CD8-positive, alpha-beta memory T cell (primary cell): ENCODE measurements at regions not wholly inside any gene's neighbourhood (a gene's known extent, or its start where the extent isn't known, plus 50 kb on each side); places are given as distances from the start of the nearest gene placed in this dataset.

Experiments used
- CTCF ChIA-PET: fragments of 350-600 bp; sonication (Branson Sonifier 250); formaldehyde crosslinking; loops from one replicate; lab custom pipeline; 2021; ENCODE audit warnings: antibody characterized with exemption; lab: Charles Lee
- POLR2A ChIA-PET: fragments of 350-600 bp; sonication (Branson Sonifier 250); formaldehyde crosslinking; loops from one replicate; lab custom pipeline; 2021; ENCODE audit warnings: antibody characterized with exemption; lab: Charles Lee
- DNase-seq, 5 donors: peaks; one replicate each; pipeline versions ENCODE4 v3.0.0 to v3.0.0-alpha.2; 2020 to 2022; ENCODE audit warnings: mixed read lengths in 1 of 5
- H3K27ac ChIP-seq: one replicate; pipeline ENCODE4 v1.7.0; 2013; ENCODE audit warnings: low read depth, mild to moderate bottlenecking, low read length, moderate library complexity
- H3K27me3 ChIP-seq: 2 replicates; pipeline ENCODE4 v1.7.0; 2013; ENCODE audit warnings: low read length, mild to moderate bottlenecking; ENCODE audit not compliant: insufficient read depth, poor library complexity, severe bottlenecking
- H3K36me3 ChIP-seq: 2 replicates; pipeline ENCODE4 v1.7.0; 2013; ENCODE audit warnings: mild to moderate bottlenecking, low read length, moderate library complexity; ENCODE audit not compliant: insufficient read depth
- H3K4me1 ChIP-seq: 2 replicates; pipeline ENCODE4 v1.7.0; 2013; ENCODE audit warnings: mild to moderate bottlenecking, low read length, moderate library complexity; ENCODE audit not compliant: insufficient read depth
- H3K4me3 ChIP-seq: 2 replicates; pipeline ENCODE4 v1.7.0; 2013; ENCODE audit warnings: mild to moderate bottlenecking, low read length
- H3K9me3 ChIP-seq: 2 replicates; pipeline ENCODE4 v1.7.0; 2013; ENCODE audit warnings: mild to moderate bottlenecking, low read length
- H3K27ac Mint-ChIP-seq, 8 donors: one replicate each; pipeline ENCODE4 v1.8.0; 2020 to 2021; ENCODE audit warnings: mixed read lengths in 8 of 8, mild to moderate bottlenecking in 6 of 8, inconsistent platforms in 3 of 8, moderate library complexity in 3 of 8
- H3K27me3 Mint-ChIP-seq, 2 donors: one replicate each; pipeline ENCODE4 v1.8.0; 2020 to 2021; ENCODE audit warnings: mixed read lengths in 2 of 2, mild to moderate bottlenecking in 1 of 2, moderate library complexity in 1 of 2
- H3K36me3 Mint-ChIP-seq, 3 donors: one replicate each; pipeline ENCODE4 v1.8.0; 2020 to 2021; ENCODE audit warnings: mixed read lengths in 3 of 3, inconsistent platforms in 1 of 3, mild to moderate bottlenecking in 1 of 3
- H3K4me1 Mint-ChIP-seq, 3 donors: one replicate each; pipeline ENCODE4 v1.8.0; 2020 to 2021; ENCODE audit warnings: mixed read lengths in 3 of 3, inconsistent platforms in 1 of 3, mild to moderate bottlenecking in 1 of 3
- H3K4me3 Mint-ChIP-seq, 7 donors: one replicate each; pipeline ENCODE4 v1.8.0; 2020 to 2021; ENCODE audit warnings: mixed read lengths in 7 of 7, mild to moderate bottlenecking in 6 of 7, moderate library complexity in 4 of 7, inconsistent platforms in 2 of 7
- H3K9me3 Mint-ChIP-seq, 5 donors: one replicate each; pipeline ENCODE4 v1.8.0; 2020 to 2022; ENCODE audit warnings: mixed read lengths in 5 of 5, mild to moderate bottlenecking in 3 of 5, moderate library complexity in 2 of 5, inconsistent platforms in 1 of 5

DNA sequence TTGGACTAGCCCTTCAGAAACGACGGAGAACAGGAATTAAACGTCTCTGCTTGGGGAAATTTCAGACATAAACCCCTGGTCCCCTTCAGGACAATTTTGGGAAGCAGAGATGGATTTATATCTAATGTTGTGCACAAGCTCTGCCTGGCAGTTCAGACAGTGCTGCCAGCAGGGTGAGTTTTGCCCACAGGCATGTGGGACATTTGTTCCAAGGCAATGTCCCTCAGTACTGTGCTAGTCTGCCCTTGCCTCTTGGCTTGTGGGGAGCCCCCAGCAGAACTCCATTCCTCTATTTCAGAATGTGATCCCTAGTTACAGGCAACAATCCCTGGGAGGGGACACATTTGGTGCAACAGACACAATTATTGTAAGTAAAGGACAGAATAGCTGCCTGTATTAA is 76.5 kb upstream of the GPR12 start:
- POLR2A ChIA-PET: no interaction called here
- CTCF ChIA-PET: no interaction called here
- H3K27ac ChIP-seq: no peak overlapping the region
- DNase-seq: no peak
- H3K27me3 ChIP-seq: no peaks in the 10 kb centered on the region
- H3K36me3 Mint-ChIP-seq: no peaks in the 10 kb centered on the region
- H3K4me3 Mint-ChIP-seq: no peak overlapping the region
- H3K36me3 ChIP-seq: no peaks in the 10 kb centered on the region
- H3K27me3 Mint-ChIP-seq: peaks cover 20 to 63% of the 10 kb centered on the region in 2 donors
- no peaks in the 10 kb centered on the region for H3K4me1 Mint-ChIP-seq
- H3K27ac Mint-ChIP-seq: no peak overlapping the region
- H3K9me3 ChIP-seq: no peaks in the 10 kb centered on the region
- H3K4me3 ChIP-seq: no peak overlapping the region
- H3K9me3 Mint-ChIP-seq: no peaks in the 10 kb centered on the region
- no peaks in the 10 kb centered on the region for H3K4me1 ChIP-seq

- DNase-seq: no peak
- no peak overlapping the region for H3K4me3 Mint-ChIP-seq
- no peaks in the 10 kb centered on the region for H3K9me3 Mint-ChIP-seq
- no peaks in the 10 kb centered on the region for H3K36me3 Mint-ChIP-seq
- POLR2A ChIA-PET: no interaction called here
- no peaks in the 10 kb centered on the region for H3K4me1 Mint-ChIP-seq
- H3K4me1 ChIP-seq: no peaks in the 10 kb centered on the region
- H3K36me3 ChIP-seq: no peaks in the 10 kb centered on the region
- CTCF ChIA-PET: no interaction called here
- no peak overlapping the region for H3K27ac ChIP-seq
- no peak overlapping the region for H3K4me3 ChIP-seq
- H3K27me3 Mint-ChIP-seq: peaks cover 20 to 62% of the 10 kb centered on the region in 2 donors
- no peaks in the 10 kb centered on the region for H3K27me3 ChIP-seq
- no peak overlapping the region for H3K27ac Mint-ChIP-seq
- H3K9me3 ChIP-seq: no peaks in the 10 kb centered on the region
Measured at GRCh38 chr13:26836626-26837025, 76.0 kb upstream of the GPR12 start.

DNA sequence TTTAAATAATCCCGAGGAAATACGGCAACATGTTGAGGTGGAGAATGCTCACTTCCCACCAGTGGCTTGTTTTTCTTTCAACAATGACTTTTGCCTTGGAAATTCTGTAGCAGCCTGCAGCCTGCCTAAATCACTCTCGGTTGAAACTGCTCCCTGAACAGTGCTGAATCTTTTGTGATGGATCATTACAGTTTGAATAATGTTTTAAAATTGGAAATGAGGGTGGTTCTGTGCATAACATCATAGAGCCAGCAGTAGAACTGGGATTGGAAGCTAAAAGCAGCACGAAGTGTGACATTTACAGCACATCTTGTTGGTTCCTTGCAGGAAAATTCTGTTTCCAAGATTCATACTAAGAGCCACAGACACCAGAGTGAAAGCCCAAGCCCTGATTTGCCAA is 74.1 kb upstream of the GPR12 start:
- Histone ChIP-seq H3K9me3 (no peaks in the 10 kb centered on the region), H3K27ac (no peak overlapping the region), H3K27me3 (no peaks in the 10 kb centered on the region), H3K4me1 (no peaks in the 10 kb centered on the region), H3K36me3 (no peaks in the 10 kb centered on the region), H3K4me3 (no peak overlapping the region)
- DNase-seq: no peak
- Mint-ChIP-seq H3K4me3 (no peak overlapping the region), H3K9me3 (no peaks in the 10 kb centered on the region), H3K27ac (no peak overlapping the region), H3K4me1 (no peaks in the 10 kb centered on the region), H3K27me3 (peaks cover 14 to 55% of the 10 kb centered on the region in 2 donors), H3K36me3 (no peaks in the 10 kb centered on the region)
- POLR2A ChIA-PET: no interaction called here
- CTCF ChIA-PET: no interaction called here

DNA sequence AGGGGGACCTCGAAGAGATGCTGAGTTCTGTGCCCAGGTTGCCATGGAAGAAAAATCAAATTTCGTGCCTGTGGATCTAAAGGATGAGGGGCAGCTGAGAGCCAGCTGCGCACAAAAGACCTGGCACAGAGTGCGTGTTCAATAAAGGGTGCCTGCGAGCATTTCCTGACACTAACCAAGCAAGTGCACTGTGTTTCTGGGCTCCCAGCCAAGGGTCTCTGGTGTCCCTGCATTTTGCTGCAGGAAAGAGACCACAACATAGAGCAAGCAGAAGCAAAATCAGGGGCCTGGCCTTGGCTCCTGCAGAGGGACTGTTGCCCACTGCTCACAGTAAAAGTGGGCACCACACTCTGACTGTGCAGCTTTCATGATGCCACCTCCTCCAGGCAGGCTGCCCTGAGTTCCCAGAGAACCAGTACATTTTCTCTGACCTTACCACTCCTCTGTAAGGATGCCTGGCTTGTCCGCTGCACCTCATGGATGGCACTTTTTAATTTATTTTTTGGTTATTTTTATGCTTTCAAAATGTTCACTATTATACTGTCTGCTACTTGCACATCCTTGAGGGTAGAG is 70.8 kb upstream of the GPR12 start:
- ChIA-PET CTCF (no interaction called here), POLR2A (no interaction called here)
- Mint-ChIP-seq H3K36me3 (no peaks in the 10 kb centered on the region), H3K27me3 (peaks cover 11 to 35% of the 10 kb centered on the region in 2 donors), H3K4me3 (no peak overlapping the region), H3K4me1 (no peaks in the 10 kb centered on the region), H3K27ac (no peak overlapping the region), H3K9me3 (no peaks in the 10 kb centered on the region)
- Histone ChIP-seq H3K4me1 (no peaks in the 10 kb centered on the region), H3K27ac (no peak overlapping the region), H3K36me3 (no peaks in the 10 kb centered on the region), H3K27me3 (no peaks in the 10 kb centered on the region), H3K9me3 (no peaks in the 10 kb centered on the region), H3K4me3 (no peak overlapping the region)
- no peak for DNase-seq

DNA sequence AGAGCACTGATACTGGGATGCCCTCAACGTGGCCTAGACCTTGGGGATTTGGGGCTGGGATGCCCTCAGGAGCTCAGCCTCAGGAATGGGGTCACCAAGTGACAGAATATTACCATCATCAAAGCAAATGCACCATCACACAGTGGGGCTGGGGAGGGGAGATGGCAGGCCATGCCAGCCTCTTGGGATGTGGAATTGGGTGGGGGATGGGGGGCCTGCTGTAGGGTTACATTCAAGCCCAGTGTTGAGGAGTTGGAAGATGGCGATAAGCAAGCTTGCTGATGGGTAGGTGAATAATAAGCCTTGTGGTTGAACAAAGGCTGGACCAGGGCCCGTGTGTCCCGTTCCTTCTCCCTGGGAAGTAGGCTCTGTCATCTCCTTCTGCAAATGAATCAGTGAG is 69.1 kb upstream of the GPR12 start:
- Mint-ChIP-seq H3K9me3 (no peaks in the 10 kb centered on the region), H3K4me3 (no peak overlapping the region), H3K27ac (no peak overlapping the region), H3K36me3 (no peaks in the 10 kb centered on the region), H3K4me1 (no peaks in the 10 kb centered on the region), H3K27me3 (peaks cover 7 to 23% of the 10 kb centered on the region in 2 donors)
- Histone ChIP-seq H3K27me3 (no peaks in the 10 kb centered on the region), H3K9me3 (no peaks in the 10 kb centered on the region), H3K27ac (no peak overlapping the region), H3K36me3 (no peaks in the 10 kb centered on the region), H3K4me1 (no peaks in the 10 kb centered on the region), H3K4me3 (no peak overlapping the region)
- CTCF ChIA-PET: no interaction called here
- DNase-seq: no peak
- POLR2A ChIA-PET: no interaction called here

DNA sequence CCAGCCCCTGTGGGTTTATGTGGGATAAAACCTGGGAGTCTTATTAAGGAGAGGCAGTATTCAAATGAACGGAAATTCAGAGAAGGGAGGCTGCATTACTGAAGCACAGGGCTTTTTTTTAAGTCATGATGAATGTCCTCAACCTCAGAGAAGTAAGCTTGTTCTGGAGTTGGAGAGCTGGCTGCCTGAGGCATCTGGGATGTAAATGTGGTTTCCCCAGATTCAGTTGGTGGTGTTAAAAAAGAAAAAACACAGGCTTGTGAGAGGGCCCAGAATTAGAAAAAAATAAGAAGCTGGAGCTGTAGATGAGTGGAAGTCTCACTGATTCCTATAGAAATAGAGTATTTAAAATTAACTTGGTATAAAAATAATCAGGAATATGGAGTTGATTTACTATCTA is 64.0 kb upstream of the GPR12 start:
- H3K9me3 ChIP-seq: no peaks in the 10 kb centered on the region
- Mint-ChIP-seq H3K27me3 (peaks cover 3% of the 10 kb centered on the region in 2 donors), H3K4me1 (no peaks in the 10 kb centered on the region)

GRCh38 chr13:26822146-26822545 is 61.6 kb upstream of the GPR12 start:
- DNase-seq: no peak
- Mint-ChIP-seq H3K27ac (no peak overlapping the region), H3K27me3 (peaks cover 3% of the 10 kb centered on the region in 2 donors), H3K4me1 (no peaks in the 10 kb centered on the region), H3K4me3 (no peak overlapping the region), H3K36me3 (no peaks in the 10 kb centered on the region), H3K9me3 (no peaks in the 10 kb centered on the region)
- Histone ChIP-seq H3K27me3 (no peaks in the 10 kb centered on the region), H3K27ac (no peak overlapping the region), H3K4me3 (no peak overlapping the region), H3K9me3 (no peaks in the 10 kb centered on the region), H3K36me3 (no peaks in the 10 kb centered on the region), H3K4me1 (no peaks in the 10 kb centered on the region)
- ChIA-PET CTCF (no interaction called here), POLR2A (no interaction called here)

More for the DNA sequence above, 64.0 kb upstream of the GPR12 start:
- Histone ChIP-seq H3K27ac (no peak overlapping the region), H3K4me3 (no peak overlapping the region), H3K36me3 (no peaks in the 10 kb centered on the region), H3K4me1 (no peaks in the 10 kb centered on the region), H3K27me3 (no peaks in the 10 kb centered on the region)
- Mint-ChIP-seq H3K9me3 (no peaks in the 10 kb centered on the region), H3K4me3 (no peak overlapping the region), H3K27ac (peak overlapping the region in 2 of 8 donors; percentile 48 to 80), H3K36me3 (no peaks in the 10 kb centered on the region)
- DNase-seq: no peak
- POLR2A ChIA-PET: no interaction called here
- CTCF ChIA-PET: no interaction called here

- H3K4me1 Mint-ChIP-seq: no peaks in the 10 kb centered on the region
- no peaks in the 10 kb centered on the region for H3K4me1 ChIP-seq
- H3K9me3 ChIP-seq: no peaks in the 10 kb centered on the region
- H3K9me3 Mint-ChIP-seq: no peaks in the 10 kb centered on the region
- no peak overlapping the region for H3K4me3 ChIP-seq
- H3K27ac Mint-ChIP-seq: no peak overlapping the region
- no peak overlapping the region for H3K27ac ChIP-seq
- H3K4me3 Mint-ChIP-seq: no peak overlapping the region
- no peaks in the 10 kb centered on the region for H3K36me3 ChIP-seq
- no peaks in the 10 kb centered on the region for H3K27me3 ChIP-seq
- H3K36me3 Mint-ChIP-seq: no peaks in the 10 kb centered on the region
- DNase-seq: no peak
- peaks cover 3 to 5% of the 10 kb centered on the region in 2 donors for H3K27me3 Mint-ChIP-seq
- ChIA-PET CTCF (no interaction called here), POLR2A (no interaction called here)
Measured at GRCh38 chr13:26821672-26822071, 61.1 kb upstream of the GPR12 start.

DNA sequence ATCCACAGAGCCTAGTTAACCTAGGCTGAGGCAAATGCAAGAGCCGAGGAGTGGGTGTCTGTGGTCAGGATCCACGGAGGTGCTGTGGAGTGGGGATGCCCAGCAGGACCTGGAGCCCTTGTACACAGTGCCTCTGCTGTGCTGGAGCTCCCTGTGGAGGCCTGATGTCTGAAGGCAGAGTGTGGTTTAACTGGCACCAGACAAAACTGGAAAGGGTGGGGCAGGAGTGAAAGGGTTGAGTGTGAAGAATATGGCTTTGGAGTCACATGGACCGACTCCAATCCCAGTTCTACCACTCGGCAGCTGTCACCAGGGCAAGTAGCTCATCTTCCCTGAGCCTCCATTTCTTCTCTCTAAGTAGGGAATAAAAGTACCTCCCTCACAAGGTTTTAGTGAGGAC is 60.3 kb upstream of the GPR12 start:
- Mint-ChIP-seq H3K9me3 (no peaks in the 10 kb centered on the region), H3K4me1 (no peaks in the 10 kb centered on the region), H3K4me3 (no peak overlapping the region), H3K27me3 (peaks cover 3 to 4% of the 10 kb centered on the region in 2 donors), H3K36me3 (no peaks in the 10 kb centered on the region), H3K27ac (no peak overlapping the region)
- CTCF ChIA-PET: no interaction called here
- DNase-seq: no peak
- Histone ChIP-seq H3K36me3 (no peaks in the 10 kb centered on the region), H3K9me3 (no peaks in the 10 kb centered on the region), H3K4me3 (no peak overlapping the region), H3K4me1 (no peaks in the 10 kb centered on the region), H3K27ac (no peak overlapping the region), H3K27me3 (no peaks in the 10 kb centered on the region)
- POLR2A ChIA-PET: no interaction called here
